Renal cortical epithelial cell (primary cell): ENCODE measurements at regions not wholly inside any gene's neighbourhood (a gene's known extent, or its start where the extent isn't known, plus 50 kb on each side); places are given as distances from the start of the nearest gene placed in this dataset.
"Not testable (repeated sequence)": the region's sequence is repeated elsewhere in the genome, so short reads cannot be mapped to it uniquely, and the experiment has no call there.

Source experiments
- DNase-seq: peaks from one replicate; pipeline ENCODE4 v3.0.0-alpha.2; 2011; ENCODE audit warnings: low read depth

- no peak for DNase-seq
Observed at GRCh38 chr2:83155826-83156225, 1303.3 kb downstream of the SUCLG1 start.

- DNase-seq = peak; percentile 75
Observed at GRCh38 chr2:83143946-83144345, 1315.1 kb downstream of the SUCLG1 start.

- DNase-seq = peak; percentile 3
Observed at GRCh38 chr2:83142934-83143333, 1316.1 kb downstream of the SUCLG1 start.

GRCh38 chr2:83115606-83116005 lies 1343.5 kb downstream of the SUCLG1 start:
- DNase-seq = no peak

GRCh38 chr2:83115155-83115554 lies 1343.9 kb downstream of the SUCLG1 start:
- DNase-seq = no peak

- DNase-seq = no peak
Observed at GRCh38 chr2:83113953-83114352, 1345.1 kb downstream of the SUCLG1 start.

- DNase-seq = no peak
Observed at GRCh38 chr2:83112858-83113257, 1346.2 kb downstream of the SUCLG1 start.

GRCh38 chr2:83109284-83109683 lies 1349.8 kb downstream of the SUCLG1 start:
- DNase-seq = no peak

GRCh38 chr2:83106853-83107252 lies 1352.2 kb downstream of the SUCLG1 start:
- no peak for DNase-seq

GRCh38 chr2:83104202-83104601 lies 1354.9 kb downstream of the SUCLG1 start:
- DNase-seq = no peak

GRCh38 chr2:83103613-83104012 lies 1355.5 kb downstream of the SUCLG1 start:
- peak; percentile 88 for DNase-seq

- not testable (repeated sequence) for DNase-seq
Observed at GRCh38 chr2:83089051-83089450, 1370.0 kb downstream of the SUCLG1 start.

- DNase-seq = no peak
Observed at GRCh38 chr2:83085869-83086268, 1373.2 kb downstream of the SUCLG1 start.

- no peak for DNase-seq
Observed at GRCh38 chr2:83081826-83082690, 1377.0 kb downstream of the SUCLG1 start.

- DNase-seq = no peak
Observed at GRCh38 chr2:83079007-83079406, 1380.1 kb downstream of the SUCLG1 start.

- DNase-seq = no peak
Observed at GRCh38 chr2:83072767-83073166, 1386.3 kb downstream of the SUCLG1 start.

GRCh38 chr2:83071914-83072313 lies 1387.2 kb downstream of the SUCLG1 start:
- no peak for DNase-seq

- DNase-seq = no peak
Observed at GRCh38 chr2:83071352-83071751, 1387.7 kb downstream of the SUCLG1 start.

GRCh38 chr2:83069724-83070123 lies 1389.4 kb downstream of the SUCLG1 start:
- DNase-seq = peak; percentile 32

GRCh38 chr2:83068714-83069113 lies 1390.4 kb downstream of the SUCLG1 start:
- DNase-seq = no peak

GRCh38 chr2:83067947-83068346 lies 1391.1 kb downstream of the SUCLG1 start:
- DNase-seq = peak; percentile 80

- no peak for DNase-seq
Observed at GRCh38 chr2:83063933-83064332, 1395.1 kb downstream of the SUCLG1 start.

- DNase-seq = no peak
Observed at GRCh38 chr2:83063511-83063910, 1395.6 kb downstream of the SUCLG1 start.

- DNase-seq = no peak
Observed at GRCh38 chr2:83058683-83059082, 1400.4 kb downstream of the SUCLG1 start.
